H9 (cell line): ENCODE measurements at regions not wholly inside any gene's neighbourhood (a gene's known extent, or its start where the extent isn't known, plus 50 kb on each side); places are given as distances from the start of the nearest gene placed in this dataset.

ENCODE experiments used
- DNase-seq: peaks from one replicate; pipeline ENCODE4 v3.0.0-alpha.2; 2017
- H2AFZ ChIP-seq: one replicate; pipeline ENCODE4 v1.6.1; 2013; ENCODE audit warnings: mild to moderate bottlenecking, low read length, control low read depth, moderate library complexity
- H2AK5ac ChIP-seq: 2 replicates; pipeline ENCODE4 v1.6.1; 2013; ENCODE audit warnings: low read length, control low read depth, mixed read lengths; ENCODE audit not compliant: insufficient read length
- H2BK120ac ChIP-seq: one replicate; pipeline ENCODE4 v1.6.1; 2013; ENCODE audit warnings: low read depth, mild to moderate bottlenecking, low read length, control low read depth, inconsistent platforms; ENCODE audit not compliant: poor library complexity, severe bottlenecking
- H2BK12ac ChIP-seq: 2 replicates; pipeline ENCODE4 v1.6.1; 2013; ENCODE audit warnings: low read length, control low read depth, mixed read lengths, low read depth; ENCODE audit not compliant: insufficient read length
- H2BK15ac ChIP-seq: 2 replicates; pipeline ENCODE4 v1.6.1; 2013; ENCODE audit warnings: low read depth, low read length, control low read depth
- H2BK20ac ChIP-seq: one replicate; pipeline ENCODE4 v1.6.1; 2013; ENCODE audit warnings: low read depth, mild to moderate bottlenecking, low read length, control low read depth, inconsistent platforms; ENCODE audit not compliant: poor library complexity, severe bottlenecking
- H2BK5ac ChIP-seq: 2 replicates; pipeline ENCODE4 v1.6.1; 2013; ENCODE audit warnings: low read length, control low read depth, mixed read lengths; ENCODE audit not compliant: insufficient read length
- H3K14ac ChIP-seq: 2 replicates; pipeline ENCODE4 v1.6.1; 2013; ENCODE audit warnings: low read length, control low read depth; ENCODE audit not compliant: insufficient read depth
- H3K18ac ChIP-seq: 2 replicates; pipeline ENCODE4 v1.6.1; 2013; ENCODE audit warnings: low read depth, mild to moderate bottlenecking, mixed read lengths, low read length, control low read depth; ENCODE audit not compliant: insufficient read length
- H3K23ac ChIP-seq: 2 replicates; pipeline ENCODE4 v1.6.1; 2013; ENCODE audit warnings: low read length, control low read depth, mixed read lengths, low read depth; ENCODE audit not compliant: insufficient read length
- H3K23me2 ChIP-seq: 2 replicates; pipeline ENCODE4 v1.6.1; 2013; ENCODE audit warnings: low read depth, mild to moderate bottlenecking, mixed read lengths, low read length, control low read depth; ENCODE audit not compliant: insufficient read length, poor library complexity, severe bottlenecking
- H3K27ac ChIP-seq: 2 replicates; pipeline ENCODE4 v1.5.1; 2013; ENCODE audit warnings: low read length, control low read depth, mixed read lengths, low read depth; ENCODE audit not compliant: insufficient read length
- H3K27me3 ChIP-seq: 2 replicates; pipeline ENCODE4 v1.6.1; 2013; ENCODE audit warnings: low read length, control low read depth, inconsistent platforms; ENCODE audit not compliant: insufficient read depth
- H3K4ac ChIP-seq: 2 replicates; pipeline ENCODE4 v1.6.1; 2013; ENCODE audit warnings: low read depth, mild to moderate bottlenecking, control low read depth, inconsistent platforms, low read length, moderate library complexity
- H3K4me1 ChIP-seq: 2 replicates; pipeline ENCODE4 v1.6.1; 2013; ENCODE audit warnings: low read length, control low read depth, inconsistent platforms; ENCODE audit not compliant: insufficient read depth
- H3K4me2 ChIP-seq: 2 replicates; pipeline ENCODE4 v1.6.1; 2013; ENCODE audit warnings: low read length, control low read depth, mixed read lengths; ENCODE audit not compliant: insufficient read length, insufficient read depth
- H3K56ac ChIP-seq: 2 replicates; pipeline ENCODE4 v1.6.1; 2013; ENCODE audit warnings: low read depth, mild to moderate bottlenecking, mixed read lengths, low read length, control low read depth; ENCODE audit not compliant: insufficient read length
- H3K79me1 ChIP-seq: 2 replicates; pipeline ENCODE4 v1.6.1; 2013; ENCODE audit warnings: low read depth, mild to moderate bottlenecking, moderate library complexity, low read length, control low read depth, inconsistent platforms; ENCODE audit not compliant: insufficient read depth, poor library complexity, severe bottlenecking
- H3K79me2 ChIP-seq: 2 replicates; pipeline ENCODE4 v1.6.1; 2013; ENCODE audit warnings: low read length, control low read depth, inconsistent platforms; ENCODE audit not compliant: insufficient read depth
- H3K9ac ChIP-seq: 2 replicates; pipeline ENCODE4 v1.6.1; 2013; ENCODE audit warnings: low read length, control low read depth, mixed read lengths; ENCODE audit not compliant: insufficient read length; ENCODE audit errors: extremely low read depth
- H3K9me3 ChIP-seq: one replicate; pipeline ENCODE4 v1.6.1; 2013; ENCODE audit warnings: low read depth, low read length, inconsistent platforms; ENCODE audit not compliant: control insufficient read depth
- H3T11ph ChIP-seq: one replicate; pipeline ENCODE4 v1.6.1; 2013; ENCODE audit warnings: mild to moderate bottlenecking, low read length, control low read depth, inconsistent platforms
- H4K20me1 ChIP-seq: one replicate; pipeline ENCODE4 v1.6.1; 2013; ENCODE audit not compliant: control insufficient read depth, insufficient read length, insufficient read depth
- H4K5ac ChIP-seq: 2 replicates; pipeline ENCODE4 v1.6.1; 2013; ENCODE audit warnings: low read depth, mild to moderate bottlenecking, mixed read lengths, low read length, control low read depth; ENCODE audit not compliant: insufficient read length
- H4K8ac ChIP-seq: replicated peaks from 2 replicates; pipeline ENCODE4 v1.6.1; 2013; ENCODE audit warnings: low read length, control low read depth, mixed read lengths, low read depth; ENCODE audit not compliant: insufficient read length
- H4K91ac ChIP-seq: 2 replicates; pipeline ENCODE4 v1.6.1; 2013; ENCODE audit warnings: low read depth, mild to moderate bottlenecking, moderate library complexity, mixed read lengths, low read length, control low read depth; ENCODE audit not compliant: insufficient read length
- H3K27ac Mint-ChIP-seq, 3 experiments: 2 replicates in 2 of 3; 3 replicates in 1 of 3; pipeline ENCODE4 v1.8.0; 2020 to 2021; ENCODE audit warnings: mixed read lengths in 3 of 3, mild to moderate bottlenecking in 1 of 3, moderate library complexity in 1 of 3
- H3K27me3 Mint-ChIP-seq: 2 replicates; pipeline ENCODE4 v1.8.0; 2021; ENCODE audit warnings: low read depth, mild to moderate bottlenecking, moderate library complexity, mixed read lengths
- H3K36me3 Mint-ChIP-seq, 3 experiments: 2 replicates in 2 of 3; 3 replicates in 1 of 3; pipeline ENCODE4 v1.8.0; 2020 to 2021; ENCODE audit warnings: low read depth in 3 of 3, mixed read lengths in 3 of 3; ENCODE audit not compliant: insufficient read depth in 1 of 3
- H3K4me1 Mint-ChIP-seq, 2 experiments: 2 replicates each; pipeline ENCODE4 v1.8.0; 2020; ENCODE audit warnings: mixed read lengths in 2 of 2
- H3K4me3 Mint-ChIP-seq, 2 experiments: 2 replicates in 1 of 2; 3 replicates in 1 of 2; pipeline ENCODE4 v1.8.0; 2020 to 2021; ENCODE audit warnings: mild to moderate bottlenecking in 2 of 2, mixed read lengths in 2 of 2, moderate library complexity in 1 of 2
- H3K9me3 Mint-ChIP-seq, 2 experiments: 2 replicates in 1 of 2; 3 replicates in 1 of 2; pipeline ENCODE4 v1.8.0; 2020; ENCODE audit warnings: mild to moderate bottlenecking in 2 of 2, mixed read lengths in 2 of 2, moderate library complexity in 1 of 2
- CTCF ChIP-seq: fragments of 200-600 bp; sonication (generic); conservative IDR thresholded peaks from 3 replicates; pipeline ENCODE4 v1.8.0; 2021; ENCODE audit warnings: antibody characterized with exemption, mild to moderate bottlenecking
- WGBS: extraction: QIAGEN DNeasy Blood & Tissue Kit; methylation state at CpG from one replicate; pipeline ENCODE4 v1.1.7; 2013; ENCODE audit warnings: missing lambda C conversion rate, low lambda C conversion rate, mixed read lengths; ENCODE audit not compliant: insufficient read length; ENCODE audit errors: extremely low coverage; 5-methylcytosine and 5-hydroxymethylcytosine counted together

GRCh38 chr4:119804404-119804803, 175.8 kb upstream of the PDE5A start:
- no peak overlapping the region for H2BK5ac ChIP-seq
- no peaks in the 10 kb centered on the region for H3K36me3 Mint-ChIP-seq
- H3K27ac ChIP-seq, result no peak overlapping the region
- H3K4me2 ChIP-seq, result no peak overlapping the region
- H3K9ac ChIP-seq, result no peak overlapping the region
- H4K20me1 ChIP-seq, result no peaks in the 10 kb centered on the region
- no peak overlapping the region for H3K14ac ChIP-seq
- no CpG with 5 or more reads among the region's 1 CpG for WGBS
- H3K79me2 ChIP-seq, result no peaks in the 10 kb centered on the region
- no peaks in the 10 kb centered on the region for H3K23me2 ChIP-seq
- no peak overlapping the region for H4K91ac ChIP-seq
- H3K56ac ChIP-seq, result no peak overlapping the region
- no peaks in the 10 kb centered on the region for H3K4me1 ChIP-seq
- H3K4me1 Mint-ChIP-seq, result no peaks in the 10 kb centered on the region
- H2BK15ac ChIP-seq, result no peak overlapping the region
- H2BK20ac ChIP-seq, result no peak overlapping the region
- no peaks in the 10 kb centered on the region for H3K9me3 ChIP-seq
- TF ChIP-seq CTCF, result no peak
- no peak overlapping the region for H4K8ac ChIP-seq
- H3K4ac ChIP-seq, result no peak overlapping the region
- no peak overlapping the region for H2AK5ac ChIP-seq
- DNase-seq, result no peak
- no peak overlapping the region for H3K27ac Mint-ChIP-seq
- H4K5ac ChIP-seq, result no peak overlapping the region
- no peak overlapping the region for H2AFZ ChIP-seq
- H3K27me3 ChIP-seq, result no peaks in the 10 kb centered on the region
- no peaks in the 10 kb centered on the region for H3K9me3 Mint-ChIP-seq
- no peaks in the 10 kb centered on the region for H3K79me1 ChIP-seq
- no peak overlapping the region for H3K18ac ChIP-seq
- no peaks in the 10 kb centered on the region; the same call in 1 of the 2 replicates for H3K27me3 Mint-ChIP-seq
- no peak overlapping the region for H2BK12ac ChIP-seq
- H3K23ac ChIP-seq, result no peak overlapping the region
- no peak overlapping the region for H3K4me3 Mint-ChIP-seq
- H3T11ph ChIP-seq, result no peak overlapping the region
- H2BK120ac ChIP-seq, result no peak overlapping the region
